ENCODE measurements at regions not wholly inside any gene's neighbourhood (a gene's known extent, or its start where the extent isn't known, plus 50 kb on each side); places are given as distances from the start of the nearest gene placed in this dataset.

DNA sequence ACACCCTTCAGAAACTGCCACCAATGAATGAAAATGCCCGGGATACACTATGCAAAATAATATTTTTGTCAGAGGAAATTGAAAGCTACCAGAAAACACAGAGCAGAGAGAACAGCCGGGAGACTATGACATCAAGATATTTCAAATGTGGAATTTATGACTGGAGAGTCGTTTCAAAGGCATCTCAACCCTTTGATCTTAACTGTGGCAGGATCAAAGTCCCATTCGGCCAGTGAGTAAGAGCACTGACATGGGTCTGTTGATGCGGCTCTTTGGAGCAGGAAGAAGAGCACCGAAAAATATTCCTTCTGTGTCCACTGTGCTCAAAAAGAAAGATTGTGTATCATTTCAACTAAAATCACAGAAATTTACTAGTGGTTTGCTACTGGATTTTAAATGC, 201.9 kb downstream of the RFC3 start:
- no peaks in the 10 kb centered on the region for H3K27me3 ChIP-seq (ENCODE audit: insufficient read depth, low read length)
- no peak overlapping the region for H2AK5ac ChIP-seq (ENCODE audit: low read length)
- WGBS (ENCODE audit: extremely low coverage, insufficient coverage, insufficient read length) = no CpG with 5 or more reads among the region's 6 CpGs
- no peaks in the 10 kb centered on the region for H3K4me1 ChIP-seq (ENCODE audit: control insufficient read depth in 1 of 2, insufficient read depth in 2 of 2, low read length in 2 of 2)
- H3K27ac ChIP-seq (ENCODE audit: low read depth, low read length) = peak overlapping the region; percentile 47
- no peak overlapping the region for H2BK120ac ChIP-seq (ENCODE audit: insufficient read depth, low read length, poor library complexity)
- H3K79me2 ChIP-seq (ENCODE audit: control insufficient read depth, insufficient read depth, low read length, poor library complexity) = no peaks in the 10 kb centered on the region
- H4K91ac ChIP-seq (ENCODE audit: low read depth, low read length) = no peak overlapping the region
- H3K9ac ChIP-seq (ENCODE audit: low read length) = no peak overlapping the region
- H3K4ac ChIP-seq (ENCODE audit: low read depth, low read length) = no peak overlapping the region
- H3K4me3 ChIP-seq (ENCODE audit: low read depth, low read length) = no peak overlapping the region
- no peaks in the 10 kb centered on the region for H3K9me3 ChIP-seq (ENCODE audit: insufficient read depth, low read depth, low read length)
- no peak overlapping the region for H3K23ac ChIP-seq (ENCODE audit: low read length)
- H2BK5ac ChIP-seq (ENCODE audit: low read depth, low read length, poor library complexity) = no peak overlapping the region
- H3K18ac ChIP-seq (ENCODE audit: low read length) = no peak overlapping the region
- no peaks in the 10 kb centered on the region for H3K36me3 ChIP-seq (ENCODE audit: control insufficient read depth in 1 of 2, insufficient read depth in 2 of 2, low read length in 2 of 2)
- no peak overlapping the region for H2BK12ac ChIP-seq (ENCODE audit: low read length)
- H4K12ac ChIP-seq (ENCODE audit: low read depth, low read length) = no peak overlapping the region
- H2AFZ ChIP-seq (ENCODE audit: insufficient read depth, low read length, poor library complexity) = no peak overlapping the region
- H3K79me1 ChIP-seq (ENCODE audit: low read length) = peaks cover 2% of the 10 kb centered on the region
- peak; percentile 42 to 55 for DNase-seq
- no peak overlapping the region for H3K14ac ChIP-seq (ENCODE audit: low read length)
- no peak overlapping the region for H3K4me2 ChIP-seq (ENCODE audit: low read length)
- no peak overlapping the region for H4K8ac ChIP-seq (ENCODE audit: low read depth, low read length)

- H3K27ac ChIP-seq (ENCODE audit: low read depth, low read length) = peak overlapping the region; percentile 66
- H4K12ac ChIP-seq (ENCODE audit: low read depth, low read length) = no peak overlapping the region
- H2AK5ac ChIP-seq (ENCODE audit: low read length) = no peak overlapping the region
- H3K36me3 ChIP-seq (ENCODE audit: control insufficient read depth in 1 of 2, insufficient read depth in 2 of 2, low read length in 2 of 2) = no peaks in the 10 kb centered on the region
- no peak overlapping the region for H3K14ac ChIP-seq (ENCODE audit: low read length)
- no peaks in the 10 kb centered on the region for H3K4me1 ChIP-seq (ENCODE audit: control insufficient read depth in 1 of 2, insufficient read depth in 2 of 2, low read length in 2 of 2)
- peak overlapping the region; percentile 32 for H2BK12ac ChIP-seq (ENCODE audit: low read length)
- no peak overlapping the region for H3K18ac ChIP-seq (ENCODE audit: low read length)
- peaks cover 2% of the 10 kb centered on the region for H3K79me1 ChIP-seq (ENCODE audit: low read length)
- H2AFZ ChIP-seq (ENCODE audit: insufficient read depth, low read length, poor library complexity) = no peak overlapping the region
- no peak overlapping the region for H4K8ac ChIP-seq (ENCODE audit: low read depth, low read length)
- H3K23ac ChIP-seq (ENCODE audit: low read length) = no peak overlapping the region
- no peaks in the 10 kb centered on the region for H3K27me3 ChIP-seq (ENCODE audit: insufficient read depth, low read length)
- no peak overlapping the region for H3K4me3 ChIP-seq (ENCODE audit: low read depth, low read length)
- WGBS (ENCODE audit: extremely low coverage, insufficient coverage, insufficient read length) = no CpG with 5 or more reads among the region's 3 CpGs
- H2BK5ac ChIP-seq (ENCODE audit: low read depth, low read length, poor library complexity) = no peak overlapping the region
- no peaks in the 10 kb centered on the region for H3K79me2 ChIP-seq (ENCODE audit: control insufficient read depth, insufficient read depth, low read length, poor library complexity)
- H3K9me3 ChIP-seq (ENCODE audit: insufficient read depth, low read depth, low read length) = no peaks in the 10 kb centered on the region
- no peak overlapping the region for H3K4me2 ChIP-seq (ENCODE audit: low read length)
- DNase-seq = no peak
- H4K91ac ChIP-seq (ENCODE audit: low read depth, low read length) = peak overlapping the region; percentile 57
- H3K9ac ChIP-seq (ENCODE audit: low read length) = no peak overlapping the region
- H2BK120ac ChIP-seq (ENCODE audit: insufficient read depth, low read length, poor library complexity) = peak overlapping the region; percentile 87
- no peak overlapping the region for H3K4ac ChIP-seq (ENCODE audit: low read depth, low read length)
Observed at GRCh38 chr13:34020388-34020787, 202.4 kb downstream of the RFC3 start.

DNA sequence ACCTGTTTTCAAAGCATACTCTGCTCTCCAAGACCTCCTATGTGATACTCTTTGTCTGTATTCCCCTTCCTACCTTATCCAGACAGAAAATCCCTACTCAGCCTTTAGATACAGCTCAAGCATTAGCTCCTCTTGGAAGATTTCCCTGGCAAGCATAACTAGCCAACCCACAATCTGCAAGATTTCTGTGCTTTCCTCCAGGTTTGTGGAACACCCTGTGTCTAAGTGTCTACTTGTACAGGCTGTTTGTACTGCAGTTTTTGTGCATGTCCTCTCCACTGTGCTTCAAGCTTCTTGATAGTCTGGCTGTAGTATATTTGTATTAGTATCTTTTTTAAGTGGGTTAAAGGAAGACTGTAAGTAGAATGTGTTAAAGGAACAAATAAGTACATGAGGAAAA, 203.7 kb downstream of the RFC3 start:
- H3K23ac ChIP-seq (ENCODE audit: low read length) = no peak overlapping the region
- no peak overlapping the region for H2BK12ac ChIP-seq (ENCODE audit: low read length)
- no peaks in the 10 kb centered on the region for H3K36me3 ChIP-seq (ENCODE audit: control insufficient read depth in 1 of 2, insufficient read depth in 2 of 2, low read length in 2 of 2)
- no peaks in the 10 kb centered on the region for H3K4me1 ChIP-seq (ENCODE audit: control insufficient read depth in 1 of 2, insufficient read depth in 2 of 2, low read length in 2 of 2)
- DNase-seq = no peak
- no peak overlapping the region for H3K9ac ChIP-seq (ENCODE audit: low read length)
- H3K14ac ChIP-seq (ENCODE audit: low read length) = no peak overlapping the region
- no peak overlapping the region for H3K27ac ChIP-seq (ENCODE audit: low read depth, low read length)
- no peak overlapping the region for H4K91ac ChIP-seq (ENCODE audit: low read depth, low read length)
- no peak overlapping the region for H2BK120ac ChIP-seq (ENCODE audit: insufficient read depth, low read length, poor library complexity)
- H3K18ac ChIP-seq (ENCODE audit: low read length) = no peak overlapping the region
- H2AFZ ChIP-seq (ENCODE audit: insufficient read depth, low read length, poor library complexity) = no peak overlapping the region
- no peak overlapping the region for H2AK5ac ChIP-seq (ENCODE audit: low read length)
- H3K4me3 ChIP-seq (ENCODE audit: low read depth, low read length) = no peak overlapping the region
- no peak overlapping the region for H2BK5ac ChIP-seq (ENCODE audit: low read depth, low read length, poor library complexity)
- H3K79me2 ChIP-seq (ENCODE audit: control insufficient read depth, insufficient read depth, low read length, poor library complexity) = no peaks in the 10 kb centered on the region
- no peak overlapping the region for H3K4ac ChIP-seq (ENCODE audit: low read depth, low read length)
- no peaks in the 10 kb centered on the region for H3K27me3 ChIP-seq (ENCODE audit: insufficient read depth, low read length)
- H3K79me1 ChIP-seq (ENCODE audit: low read length) = peaks cover 2% of the 10 kb centered on the region
- H3K4me2 ChIP-seq (ENCODE audit: low read length) = no peak overlapping the region
- H4K8ac ChIP-seq (ENCODE audit: low read depth, low read length) = no peak overlapping the region
- H4K12ac ChIP-seq (ENCODE audit: low read depth, low read length) = no peak overlapping the region
- peaks cover 2% of the 10 kb centered on the region for H3K9me3 ChIP-seq (ENCODE audit: insufficient read depth, low read depth, low read length)

DNA sequence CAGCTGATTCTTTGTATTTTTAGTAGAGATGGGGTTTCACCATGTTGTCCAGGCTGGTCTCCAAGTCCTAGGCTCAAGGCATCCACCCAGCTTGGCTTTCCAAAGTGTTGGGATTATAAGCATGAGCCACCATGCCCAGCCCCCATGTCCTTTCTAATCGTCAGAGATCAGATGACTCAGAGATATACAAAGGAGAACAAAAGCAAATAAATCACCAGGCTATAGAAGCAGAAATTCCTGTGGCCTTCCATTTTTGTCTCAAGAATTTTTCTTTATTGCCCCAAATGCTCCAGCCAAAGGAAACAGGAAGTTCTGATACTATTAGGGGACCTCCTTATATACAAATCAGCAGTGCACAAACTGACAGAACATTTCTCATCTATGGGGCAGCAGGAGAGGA, 207.8 kb downstream of the RFC3 start:
- DNase-seq = no peak
- no peak overlapping the region for H2AFZ ChIP-seq (ENCODE audit: insufficient read depth, low read length, poor library complexity)
- no peak overlapping the region for H4K91ac ChIP-seq (ENCODE audit: low read depth, low read length)
- H3K27me3 ChIP-seq (ENCODE audit: insufficient read depth, low read length) = no peaks in the 10 kb centered on the region
- H3K36me3 ChIP-seq (ENCODE audit: control insufficient read depth in 1 of 2, insufficient read depth in 2 of 2, low read length in 2 of 2) = no peaks in the 10 kb centered on the region
- no peak overlapping the region for H2BK5ac ChIP-seq (ENCODE audit: low read depth, low read length, poor library complexity)
- H2BK120ac ChIP-seq (ENCODE audit: insufficient read depth, low read length, poor library complexity) = no peak overlapping the region
- no peak overlapping the region for H4K8ac ChIP-seq (ENCODE audit: low read depth, low read length)
- H3K14ac ChIP-seq (ENCODE audit: low read length) = no peak overlapping the region
- no peak overlapping the region for H3K18ac ChIP-seq (ENCODE audit: low read length)
- no peak overlapping the region for H4K12ac ChIP-seq (ENCODE audit: low read depth, low read length)
- H3K23ac ChIP-seq (ENCODE audit: low read length) = no peak overlapping the region
- H3K79me1 ChIP-seq (ENCODE audit: low read length) = no peaks in the 10 kb centered on the region
- no peak overlapping the region for H3K4me3 ChIP-seq (ENCODE audit: low read depth, low read length)
- H3K4me1 ChIP-seq (ENCODE audit: control insufficient read depth in 1 of 2, insufficient read depth in 2 of 2, low read length in 2 of 2) = no peaks in the 10 kb centered on the region
- no peak overlapping the region for H3K27ac ChIP-seq (ENCODE audit: low read depth, low read length)
- H2BK12ac ChIP-seq (ENCODE audit: low read length) = no peak overlapping the region
- H3K9me3 ChIP-seq (ENCODE audit: insufficient read depth, low read depth, low read length) = peaks cover 2% of the 10 kb centered on the region
- WGBS (ENCODE audit: extremely low coverage, insufficient coverage, insufficient read length) = no CpG with 5 or more reads among the region's 1 CpG
- H3K9ac ChIP-seq (ENCODE audit: low read length) = no peak overlapping the region
- no peak overlapping the region for H3K4me2 ChIP-seq (ENCODE audit: low read length)
- H3K4ac ChIP-seq (ENCODE audit: low read depth, low read length) = no peak overlapping the region
- no peaks in the 10 kb centered on the region for H3K79me2 ChIP-seq (ENCODE audit: control insufficient read depth, insufficient read depth, low read length, poor library complexity)
- H2AK5ac ChIP-seq (ENCODE audit: low read length) = no peak overlapping the region

- Histone ChIP-seq H3K79me2 (ENCODE audit: control insufficient read depth, insufficient read depth, low read length, poor library complexity) (no peaks in the 10 kb centered on the region), H3K4me3 (ENCODE audit: low read depth, low read length) (no peak overlapping the region), H4K8ac (ENCODE audit: low read depth, low read length) (no peak overlapping the region), H4K91ac (ENCODE audit: low read depth, low read length) (no peak overlapping the region), H3K14ac (ENCODE audit: low read length) (no peak overlapping the region), H3K4me2 (ENCODE audit: low read length) (no peak overlapping the region), H3K4me1 (ENCODE audit: control insufficient read depth in 1 of 2, insufficient read depth in 2 of 2, low read length in 2 of 2) (no peaks in the 10 kb centered on the region), H2BK5ac (ENCODE audit: low read depth, low read length, poor library complexity) (no peak overlapping the region), H3K18ac (ENCODE audit: low read length) (no peak overlapping the region), H3K27ac (ENCODE audit: low read depth, low read length) (no peak overlapping the region), H3K79me1 (ENCODE audit: low read length) (no peaks in the 10 kb centered on the region), H2BK120ac (ENCODE audit: insufficient read depth, low read length, poor library complexity) (no peak overlapping the region), H2AK5ac (ENCODE audit: low read length) (no peak overlapping the region), H4K12ac (ENCODE audit: low read depth, low read length) (no peak overlapping the region), H3K27me3 (ENCODE audit: insufficient read depth, low read length) (no peaks in the 10 kb centered on the region), H2BK12ac (ENCODE audit: low read length) (no peak overlapping the region), H3K23ac (ENCODE audit: low read length) (no peak overlapping the region), H3K9me3 (ENCODE audit: insufficient read depth, low read depth, low read length) (peaks cover 2% of the 10 kb centered on the region), H3K4ac (ENCODE audit: low read depth, low read length) (no peak overlapping the region), H2AFZ (ENCODE audit: insufficient read depth, low read length, poor library complexity) (no peak overlapping the region), H3K9ac (ENCODE audit: low read length) (no peak overlapping the region), H3K36me3 (ENCODE audit: control insufficient read depth in 1 of 2, insufficient read depth in 2 of 2, low read length in 2 of 2) (no peaks in the 10 kb centered on the region)
- no peak for DNase-seq
Observed at GRCh38 chr13:34026308-34026707, 208.4 kb downstream of the RFC3 start.

Data from trophoblast cell (in vitro differentiated cells and primary cell).